ENCODE measurements at regions not wholly inside any gene's neighbourhood (a gene's known extent, or its start where the extent isn't known, plus 50 kb on each side); places are given as distances from the start of the nearest gene placed in this dataset.

- TF ChIP-seq, protein P1, sequence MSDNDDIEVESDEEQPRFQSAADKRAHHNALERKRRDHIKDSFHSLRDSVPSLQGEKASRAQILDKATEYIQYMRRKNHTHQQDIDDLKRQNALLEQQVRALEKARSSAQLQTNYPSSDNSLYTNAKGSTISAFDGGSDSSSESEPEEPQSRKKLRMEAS (IDR thresholded peaks at IDR 0.05) = no peak
- TF ChIP-seq RXRA (IDR thresholded peaks at IDR 0.05) = no peak
- no peak for TF ChIP-seq NR2F2 (IDR thresholded peaks at IDR 0.05)
- no peak for TF ChIP-seq EGR1 (IDR thresholded peaks at IDR 0.05; ENCODE audit: low read depth in 2 of 2)
- no peak for TF ChIP-seq HNF4A (conservative IDR thresholded peaks at IDR 0.05)
- TF ChIP-seq ZBTB33 (IDR thresholded peaks at IDR 0.05) = no peak
- no peak for TF ChIP-seq JUND (IDR thresholded peaks at IDR 0.05)
- no peak for TF ChIP-seq FOXA2 (IDR thresholded peaks at IDR 0.05)
These were observed 687.4 kb downstream of the DIAPH3 start (continued) for GRCh38 chr13:59476366-59476765.

GRCh38 chr13:59477011-59477410 is 686.7 kb downstream of the DIAPH3 start:
- no peak for TF ChIP-seq TAF1 (conservative IDR thresholded peaks at IDR 0.05)
- no peak for TF ChIP-seq SP1 (IDR thresholded peaks at IDR 0.05)
- no peak for TF ChIP-seq ATF3 (IDR thresholded peaks at IDR 0.05)
- no peak for TF ChIP-seq HNF4G (IDR thresholded peaks at IDR 0.05)
- no peak for TF ChIP-seq FOXA2 (IDR thresholded peaks at IDR 0.05)
- no peak for DNase-seq (ENCODE audit: low spot score)
- H3K36me3 ChIP-seq (ENCODE audit: control insufficient read depth in 4 of 4, insufficient read depth in 3 of 4, low read depth in 1 of 4, low read length in 3 of 4) = no peaks in the 10 kb centered on the region
- WGBS = 85% methylated on average over 3 of the region's 3 CpGs
- H3K4me1 ChIP-seq (ENCODE audit: control insufficient read depth in 4 of 4, insufficient read depth in 4 of 4, low read length in 3 of 4) = no peaks in the 10 kb centered on the region
- no peak overlapping the region for H3K4me3 ChIP-seq (ENCODE audit: low read depth in 1 of 3, low read length in 3 of 3)
- no peak overlapping the region for H3K27ac ChIP-seq (ENCODE audit: low read depth in 1 of 2, low read length in 2 of 2)
- no peak overlapping the region for H3K9ac ChIP-seq (ENCODE audit: low read depth in 1 of 2, low read length in 2 of 2)
- H3K27me3 ChIP-seq (ENCODE audit: control insufficient read depth in 4 of 4, insufficient read depth in 4 of 4, low read length in 3 of 4) = no peaks in the 10 kb centered on the region
- H3K9me3 ChIP-seq (ENCODE audit: control insufficient read depth in 4 of 4, low read length in 3 of 4) = no peaks in the 10 kb centered on the region

DNA sequence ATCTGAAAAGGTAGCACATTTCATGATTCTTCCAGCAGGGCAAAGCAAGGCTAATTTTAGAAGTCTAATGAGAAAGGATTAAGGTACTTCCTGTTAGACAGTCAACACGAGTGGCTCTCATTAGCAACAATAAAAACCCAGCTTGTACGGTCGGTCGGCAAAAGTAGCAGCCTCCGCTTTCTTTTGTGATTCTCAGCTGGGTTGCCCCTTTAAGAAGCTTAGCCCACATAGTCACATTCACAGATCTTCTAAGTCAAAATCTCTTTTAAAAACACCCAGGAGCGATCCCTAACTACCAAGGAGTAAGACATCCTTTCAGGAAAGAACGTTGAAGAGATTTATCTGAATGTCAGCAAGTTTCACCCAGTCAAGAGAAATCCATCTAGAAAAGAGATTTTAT is 684.8 kb downstream of the DIAPH3 start:
- Histone ChIP-seq H3K9ac (ENCODE audit: low read depth in 1 of 2, low read length in 2 of 2) (no peak overlapping the region), H3K4me1 (ENCODE audit: control insufficient read depth in 4 of 4, insufficient read depth in 4 of 4, low read length in 3 of 4) (no peaks in the 10 kb centered on the region), H3K4me3 (ENCODE audit: low read depth in 1 of 3, low read length in 3 of 3) (no peak overlapping the region), H3K36me3 (ENCODE audit: control insufficient read depth in 4 of 4, insufficient read depth in 3 of 4, low read depth in 1 of 4, low read length in 3 of 4) (no peaks in the 10 kb centered on the region), H3K27me3 (ENCODE audit: control insufficient read depth in 4 of 4, insufficient read depth in 4 of 4, low read length in 3 of 4) (no peaks in the 10 kb centered on the region), H3K27ac (ENCODE audit: low read depth in 1 of 2, low read length in 2 of 2) (no peak overlapping the region), H3K9me3 (ENCODE audit: control insufficient read depth in 4 of 4, low read length in 3 of 4) (no peaks in the 10 kb centered on the region)
- DNase-seq (ENCODE audit: low spot score) = no peak
- no peak for TF ChIP-seq EGR1 (IDR thresholded peaks at IDR 0.05; ENCODE audit: low read depth in 2 of 2)
- WGBS = 53% methylated on average over 7 of the region's 7 CpGs

- no peaks in the 10 kb centered on the region for H3K27me3 ChIP-seq (ENCODE audit: control insufficient read depth in 4 of 4, insufficient read depth in 4 of 4, low read length in 3 of 4)
- no peak overlapping the region for H3K9ac ChIP-seq (ENCODE audit: low read depth in 1 of 2, low read length in 2 of 2)
- no peak overlapping the region for H3K4me3 ChIP-seq (ENCODE audit: low read depth in 1 of 3, low read length in 3 of 3)
- no peak for DNase-seq (ENCODE audit: low spot score)
- H3K4me1 ChIP-seq (ENCODE audit: control insufficient read depth in 4 of 4, insufficient read depth in 4 of 4, low read length in 3 of 4) = no peaks in the 10 kb centered on the region
- H3K36me3 ChIP-seq (ENCODE audit: control insufficient read depth in 4 of 4, insufficient read depth in 3 of 4, low read depth in 1 of 4, low read length in 3 of 4) = no peaks in the 10 kb centered on the region
- H3K9me3 ChIP-seq (ENCODE audit: control insufficient read depth in 4 of 4, low read length in 3 of 4) = no peaks in the 10 kb centered on the region
- TF ChIP-seq TAF1 (conservative IDR thresholded peaks at IDR 0.05) (no peak), RAD21 (IDR thresholded peaks at IDR 0.05) (no peak), NR2F2 (IDR thresholded peaks at IDR 0.05) (no peak), FOXA1 (IDR thresholded peaks at IDR 0.05) (no peak), RXRA (IDR thresholded peaks at IDR 0.05) (no peak)
- no peak overlapping the region for H3K27ac ChIP-seq (ENCODE audit: low read depth in 1 of 2, low read length in 2 of 2)
- WGBS = 74% methylated on average over 3 of the region's 3 CpGs
These were observed 684.1 kb downstream of the DIAPH3 start for GRCh38 chr13:59479629-59480028.
